NB4 (cell line): ENCODE measurements at regions not wholly inside any gene's neighbourhood (a gene's known extent, or its start where the extent isn't known, plus 50 kb on each side); places are given as distances from the start of the nearest gene placed in this dataset.

Experiments
- CTCF ChIP-seq: IDR thresholded peaks from one replicate; pipeline ENCODE4 v1.5.1; 2012; ENCODE audit warnings: low read depth, low read length
- POLR2A ChIP-seq: IDR thresholded peaks from 2 replicates; pipeline ENCODE4 v1.6.1; 2011; ENCODE audit warnings: mild to moderate bottlenecking; ENCODE audit not compliant: insufficient read length; ENCODE audit errors: extremely low read depth

GRCh38 chr4:14264437-14264836 lies 636.9 kb upstream of the BOD1L1 start:
- TF ChIP-seq CTCF (no peak), POLR2A (no peak)
